Endodermal cell (in vitro differentiated cells): ENCODE measurements at regions not wholly inside any gene's neighbourhood (a gene's known extent, or its start where the extent isn't known, plus 50 kb on each side); places are given as distances from the start of the nearest gene placed in this dataset.
A peak's percentile ranks its signal among the peaks of the same experiment; 100 is the strongest.
"Not testable (repeated sequence)": the region's sequence is repeated elsewhere in the genome, so short reads cannot be mapped to it uniquely, and the experiment has no call there.

ENCODE experiments used
- DNase-seq: peaks from one replicate; pipeline ENCODE4 v3.0.0-alpha.2; 2017
- H3K27ac ChIP-seq: 2 replicates; pipeline ENCODE4 v1.5.1; 2013; ENCODE audit warnings: mild to moderate bottlenecking, low read depth, low read length, moderate library complexity
- H3K27me3 ChIP-seq: 2 replicates; pipeline ENCODE4 v1.6.1; 2013; ENCODE audit warnings: mild to moderate bottlenecking, low read length, moderate library complexity; ENCODE audit not compliant: insufficient read depth, control insufficient read depth, poor library complexity, severe bottlenecking
- H3K36me3 ChIP-seq: 2 replicates; pipeline ENCODE4 v1.7.0; 2013; ENCODE audit warnings: mild to moderate bottlenecking, low read length, moderate library complexity; ENCODE audit not compliant: control insufficient read depth, insufficient read depth
- H3K4me1 ChIP-seq: one replicate; pipeline ENCODE4 v1.7.0; 2013; ENCODE audit warnings: low read length; ENCODE audit not compliant: control insufficient read depth, insufficient read depth
- H3K4me3 ChIP-seq: 2 replicates; pipeline ENCODE4 v1.5.1; 2013; ENCODE audit warnings: mild to moderate bottlenecking, low read length, moderate library complexity
- H3K9ac ChIP-seq: 2 replicates; pipeline ENCODE4 v1.6.1; 2013; ENCODE audit warnings: mild to moderate bottlenecking, low read length, moderate library complexity; ENCODE audit not compliant: poor library complexity, severe bottlenecking; ENCODE audit errors: extremely low read depth
- H3K9me3 ChIP-seq: 2 replicates; pipeline ENCODE4 v1.6.1; 2013; ENCODE audit warnings: mild to moderate bottlenecking, low read length, moderate library complexity; ENCODE audit not compliant: control insufficient read depth
- H3K27ac Mint-ChIP-seq: 2 replicates; pipeline ENCODE4 v1.8.0; 2020; ENCODE audit warnings: mixed read lengths
- H3K27me3 Mint-ChIP-seq: 2 replicates; pipeline ENCODE4 v1.8.0; 2021; ENCODE audit warnings: mild to moderate bottlenecking, mixed read lengths; ENCODE audit not compliant: insufficient read depth
- H3K36me3 Mint-ChIP-seq: 2 replicates; pipeline ENCODE4 v1.8.0; 2020; ENCODE audit warnings: low read depth, mixed read lengths
- H3K4me1 Mint-ChIP-seq: 2 replicates; pipeline ENCODE4 v1.8.0; 2020; ENCODE audit warnings: mixed read lengths
- H3K4me3 Mint-ChIP-seq: 2 replicates; pipeline ENCODE4 v1.8.0; 2020; ENCODE audit warnings: mild to moderate bottlenecking, moderate library complexity, mixed read lengths
- H3K9me3 Mint-ChIP-seq: 2 replicates; pipeline ENCODE4 v1.8.0; 2020; ENCODE audit warnings: mild to moderate bottlenecking, mixed read lengths
- CTCF ChIP-seq: fragments of 200-600 bp; sonication (generic); conservative IDR thresholded peaks from 2 replicates; pipeline ENCODE4 v1.5.0; 2021; ENCODE audit warnings: antibody characterized with exemption, mild to moderate bottlenecking
- WGBS, 2 experiments: methylation state at CpG; one replicate each; pipeline versions ENCODE4 v1.1.5 to v1.1.7; 2013; ENCODE audit warnings: missing lambda C conversion rate in 2 of 2, mixed read lengths in 1 of 2; ENCODE audit not compliant: insufficient coverage in 1 of 2, insufficient read length in 1 of 2; 5-methylcytosine and 5-hydroxymethylcytosine counted together

DNA sequence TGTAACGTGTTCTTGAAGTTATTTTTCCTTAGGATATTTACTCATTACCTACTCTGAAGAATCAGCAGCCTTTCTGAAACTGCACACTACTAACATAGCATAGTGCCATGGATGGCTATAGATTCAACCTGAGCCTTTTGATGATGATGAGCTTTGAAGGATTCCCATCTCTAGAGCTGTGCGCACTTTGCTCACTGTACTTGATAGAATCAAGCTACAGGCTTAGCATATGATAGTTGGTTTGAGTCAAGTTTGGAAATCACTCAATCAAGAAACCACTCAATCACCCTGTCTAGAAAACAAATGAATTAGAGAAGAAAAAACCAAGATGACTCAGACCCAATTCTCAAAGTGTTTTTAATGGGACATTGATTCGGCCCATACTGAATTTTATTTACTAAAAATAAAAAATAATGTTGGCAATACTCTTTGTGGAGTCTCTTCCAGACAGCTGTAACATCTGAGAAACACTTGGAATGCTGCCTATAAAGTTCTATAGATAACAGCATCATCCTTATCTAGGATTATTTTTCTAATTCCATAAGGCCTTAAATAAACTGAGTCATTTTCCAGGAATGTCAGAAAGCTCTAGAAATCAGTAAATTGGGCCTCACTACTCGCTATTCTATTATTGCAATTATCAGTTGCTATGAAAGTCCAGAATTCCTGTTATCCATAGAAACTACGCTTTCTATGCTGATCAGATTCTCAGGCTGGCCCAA, 259.0 kb upstream of the ERBB4 start:
- H3K9me3 Mint-ChIP-seq, result no peaks in the 10 kb centered on the region
- WGBS, 2 experiments, result 86 to 97% methylated on average over 1 to 5 of the region's 5 CpGs
- no peaks in the 10 kb centered on the region for H3K27me3 Mint-ChIP-seq
- TF ChIP-seq CTCF, result no peak
- Histone ChIP-seq H3K9ac (no peak overlapping the region), H3K36me3 (no peaks in the 10 kb centered on the region), H3K27ac (no peak overlapping the region), H3K4me1 (peaks cover 5% of the 10 kb centered on the region), H3K27me3 (no peaks in the 10 kb centered on the region), H3K4me3 (no peak overlapping the region), H3K9me3 (no peaks in the 10 kb centered on the region)
- H3K4me1 Mint-ChIP-seq, result peaks cover 10% of the 10 kb centered on the region
- no peaks in the 10 kb centered on the region for H3K36me3 Mint-ChIP-seq
- no peak for DNase-seq
- no peak overlapping the region for H3K4me3 Mint-ChIP-seq
- H3K27ac Mint-ChIP-seq, result no peak overlapping the region

- H3K4me3 ChIP-seq, result peak overlapping the region; percentile 27
- H3K27me3 ChIP-seq, result no peaks in the 10 kb centered on the region
- Mint-ChIP-seq H3K27ac (no peak overlapping the region), H3K4me1 (peaks cover 10% of the 10 kb centered on the region), H3K4me3 (no peak overlapping the region), H3K36me3 (no peaks in the 10 kb centered on the region), H3K27me3 (no peaks in the 10 kb centered on the region), H3K9me3 (no peaks in the 10 kb centered on the region)
- no peak overlapping the region for H3K9ac ChIP-seq
- peaks cover 5% of the 10 kb centered on the region for H3K4me1 ChIP-seq
- H3K27ac ChIP-seq, result no peak overlapping the region
- no peaks in the 10 kb centered on the region for H3K36me3 ChIP-seq
- no peaks in the 10 kb centered on the region for H3K9me3 ChIP-seq
- no peak for TF ChIP-seq CTCF
- no peak for DNase-seq
These were observed 255.9 kb upstream of the ERBB4 start for GRCh38 chr2:212794471-212794870.

- H3K9ac ChIP-seq, result no peak overlapping the region
- peaks cover 8% of the 10 kb centered on the region for H3K9me3 Mint-ChIP-seq
- no peaks in the 10 kb centered on the region for H3K27me3 Mint-ChIP-seq
- no peak overlapping the region for H3K4me3 Mint-ChIP-seq
- H3K27ac ChIP-seq, result no peak overlapping the region
- H3K36me3 ChIP-seq, result no peaks in the 10 kb centered on the region
- no peak overlapping the region for H3K27ac Mint-ChIP-seq
- TF ChIP-seq CTCF, result no peak
- H3K4me1 ChIP-seq, result peaks cover 5% of the 10 kb centered on the region
- no peaks in the 10 kb centered on the region for H3K36me3 Mint-ChIP-seq
- 94 to 96% methylated on average over 5 to 6 of the region's 6 CpGs for WGBS, 2 experiments
- H3K4me1 Mint-ChIP-seq, result peaks cover 10% of the 10 kb centered on the region
- DNase-seq, result no peak
- no peaks in the 10 kb centered on the region for H3K27me3 ChIP-seq
- no peaks in the 10 kb centered on the region for H3K9me3 ChIP-seq
- H3K4me3 ChIP-seq, result no peak overlapping the region
These were observed 253.0 kb upstream of the ERBB4 start for GRCh38 chr2:212791569-212791968.

DNA sequence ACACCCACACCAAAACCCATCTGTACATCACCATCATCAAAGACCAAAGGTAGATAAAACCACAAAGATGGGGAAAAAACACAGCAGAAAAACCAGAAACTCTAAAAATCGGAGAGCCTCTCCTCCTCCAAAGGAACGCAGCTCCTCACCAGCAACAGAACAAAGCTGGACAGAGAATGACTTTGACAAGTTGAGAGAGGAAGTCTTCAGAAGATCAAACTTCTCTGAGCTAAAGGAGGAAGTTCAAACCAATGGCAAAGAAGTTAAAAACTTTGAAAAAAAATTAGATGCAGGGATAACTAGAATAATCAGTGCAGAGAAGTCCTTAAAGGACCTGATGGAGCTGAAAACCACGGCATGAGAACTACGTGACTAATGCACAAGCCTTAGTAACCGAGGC, 247.5 kb upstream of the ERBB4 start:
- H3K36me3 ChIP-seq, H3K27me3 Mint-ChIP-seq, H3K36me3 Mint-ChIP-seq, H3K27ac ChIP-seq, H3K4me1 Mint-ChIP-seq, DNase-seq, H3K4me3 Mint-ChIP-seq, H3K27ac Mint-ChIP-seq, H3K27me3 ChIP-seq, H3K4me1 ChIP-seq, H3K4me3 ChIP-seq, H3K9ac ChIP-seq: not testable (repeated sequence)
- 88 to 96% methylated on average over 4 to 5 of the region's 5 CpGs for WGBS, 2 experiments
- peaks cover 42% of the 10 kb centered on the region for H3K9me3 Mint-ChIP-seq
- H3K9me3 ChIP-seq, result peaks cover 15% of the 10 kb centered on the region
